ENCODE measurements at regions not wholly inside any gene's neighbourhood (a gene's known extent, or its start where the extent isn't known, plus 50 kb on each side); places are given as distances from the start of the nearest gene placed in this dataset.

GRCh38 chr7:21169667-21170580 is 258.0 kb upstream of the SP4 start:
- DNase-seq (ENCODE audit: low spot score) = no peak
- intact Hi-C loops (cut with DNase I) = no loop called here
- no peaks in the 10 kb centered on the region for H3K4me1 ChIP-seq (replicated peaks)
- no peak overlapping the region for H3K4me3 ChIP-seq
- H3K36me3 ChIP-seq = no peaks in the 10 kb centered on the region
- no peaks in the 10 kb centered on the region for H3K9me3 ChIP-seq
- 22% methylated on average over 30 of the region's 30 CpGs for WGBS
- H3K27me3 ChIP-seq (replicated peaks; ENCODE audit: insufficient read depth) = no peaks in the 10 kb centered on the region
- no peak overlapping the region for H3K27ac ChIP-seq
- TF ChIP-seq CTCF (IDR thresholded peaks at IDR 0.05) = no peak
- TF ChIP-seq POLR2A (IDR thresholded peaks at IDR 0.05) = no peak
- no peak for TF ChIP-seq POLR2AphosphoS5 (IDR thresholded peaks at IDR 0.05)

- no peaks in the 10 kb centered on the region for H3K4me1 ChIP-seq (replicated peaks)
- H3K9me3 ChIP-seq = no peaks in the 10 kb centered on the region
- TF ChIP-seq POLR2AphosphoS5 (IDR thresholded peaks at IDR 0.05) = no peak
- no peak for TF ChIP-seq POLR2A (IDR thresholded peaks at IDR 0.05)
- TF ChIP-seq CTCF (IDR thresholded peaks at IDR 0.05) = no peak
- intact Hi-C loops (cut with DNase I) = no loop called here
- 82% methylated on average over 6 of the region's 6 CpGs for WGBS
- no peak overlapping the region for H3K27ac ChIP-seq
- no peak for DNase-seq (ENCODE audit: low spot score)
- H3K27me3 ChIP-seq (replicated peaks; ENCODE audit: insufficient read depth) = no peaks in the 10 kb centered on the region
- H3K36me3 ChIP-seq = no peaks in the 10 kb centered on the region
- no peak overlapping the region for H3K4me3 ChIP-seq
Measured at GRCh38 chr7:21172800-21173199, 255.1 kb upstream of the SP4 start.

- H3K9me3 ChIP-seq = no peaks in the 10 kb centered on the region
- H3K36me3 ChIP-seq = no peaks in the 10 kb centered on the region
- H3K4me3 ChIP-seq = no peak overlapping the region
- 100% methylated on average over 1 of the region's 1 CpG for WGBS
- H3K27ac ChIP-seq = no peak overlapping the region
- H3K4me1 ChIP-seq (replicated peaks) = no peaks in the 10 kb centered on the region
- no peaks in the 10 kb centered on the region for H3K27me3 ChIP-seq (replicated peaks; ENCODE audit: insufficient read depth)
- intact Hi-C loops (cut with DNase I) = no loop called here
- TF ChIP-seq CTCF (IDR thresholded peaks at IDR 0.05) = no peak
- TF ChIP-seq POLR2AphosphoS5 (IDR thresholded peaks at IDR 0.05) = no peak
- TF ChIP-seq POLR2A (IDR thresholded peaks at IDR 0.05) = no peak
- DNase-seq (ENCODE audit: low spot score) = no peak
Measured at GRCh38 chr7:21173436-21173835, 254.4 kb upstream of the SP4 start.

GRCh38 chr7:21175714-21176113 is 252.2 kb upstream of the SP4 start:
- Histone ChIP-seq H3K9me3 (no peaks in the 10 kb centered on the region), H3K4me3 (no peak overlapping the region), H3K27me3 (replicated peaks; ENCODE audit: insufficient read depth) (no peaks in the 10 kb centered on the region), H3K4me1 (replicated peaks) (no peaks in the 10 kb centered on the region), H3K36me3 (no peaks in the 10 kb centered on the region), H3K27ac (no peak overlapping the region)
- intact Hi-C loops (cut with DNase I) = no loop called here
- 55% methylated on average over 1 of the region's 1 CpG for WGBS
- no peak for DNase-seq (ENCODE audit: low spot score)
- TF ChIP-seq POLR2AphosphoS5 (IDR thresholded peaks at IDR 0.05) = no peak
- no peak for TF ChIP-seq POLR2A (IDR thresholded peaks at IDR 0.05)
- no peak for TF ChIP-seq CTCF (IDR thresholded peaks at IDR 0.05)
